Thymus (tissue), 11 donors: ENCODE measurements at regions not wholly inside any gene's neighbourhood (a gene's known extent, or its start where the extent isn't known, plus 50 kb on each side); places are given as distances from the start of the nearest gene placed in this dataset.
A peak's percentile ranks its signal among the peaks of the same experiment; 100 is the strongest.

Experiments
- DNase-seq, 9 donors: peaks; one replicate each; pipeline ENCODE4 v3.0.0-alpha.2; 2013; ENCODE audit warnings: low spot score in 9 of 9, low read depth in 6 of 9, missing footprints in 1 of 9
- H3K27ac ChIP-seq, 2 donors: one replicate each; pipeline ENCODE4 v1.5.1; 2013; ENCODE audit warnings: control low read depth in 1 of 2, low read depth in 1 of 2, low read length in 1 of 2, mild to moderate bottlenecking in 1 of 2, moderate library complexity in 1 of 2
- H3K27me3 ChIP-seq, 2 donors: one replicate each; pipeline ENCODE4 v1.5.1; 2013; ENCODE audit warnings: low read length in 1 of 2; ENCODE audit not compliant: control insufficient read depth in 2 of 2, insufficient read depth in 1 of 2
- H3K36me3 ChIP-seq, 2 donors: one replicate each; pipeline ENCODE4 v1.5.1; 2013; ENCODE audit warnings: low read length in 1 of 2, mild to moderate bottlenecking in 1 of 2, moderate library complexity in 1 of 2; ENCODE audit not compliant: control insufficient read depth in 2 of 2, insufficient read depth in 2 of 2
- H3K4me1 ChIP-seq, 2 donors: one replicate each; pipeline ENCODE4 v1.5.1; 2013; ENCODE audit warnings: low read length in 2 of 2; ENCODE audit not compliant: control insufficient read depth in 2 of 2, insufficient read depth in 2 of 2
- H3K4me3 ChIP-seq, 2 donors: one replicate each; pipeline ENCODE4 v1.5.1; 2013; ENCODE audit warnings: low read length in 2 of 2, control low read depth in 1 of 2, mild to moderate bottlenecking in 1 of 2
- H3K9me3 ChIP-seq, 2 donors: one replicate each; pipeline ENCODE4 v1.5.1; 2013; ENCODE audit warnings: low read length in 1 of 2, mild to moderate bottlenecking in 1 of 2; ENCODE audit not compliant: control insufficient read depth in 2 of 2, insufficient read depth in 1 of 2
- WGBS: extraction: QIAGEN DNeasy Blood & Tissue Kit; methylation state at CpG from one replicate; pipeline ENCODE4 v1.1.7; 2013; 5-methylcytosine and 5-hydroxymethylcytosine counted together
- donor health status: healthy.

- no peaks in the 10 kb centered on the region for H3K9me3 ChIP-seq
- H3K4me1 ChIP-seq, result peaks cover 0 to 18% of the 10 kb centered on the region in 2 donors
- H3K27me3 ChIP-seq, result peaks cover 0 to 31% of the 10 kb centered on the region in 2 donors
- no peaks in the 10 kb centered on the region for H3K36me3 ChIP-seq
- peak overlapping the region; percentile 61 to 68 for H3K4me3 ChIP-seq
- WGBS, result under 1% methylated on average over 53 of the region's 54 CpGs
- no peak overlapping the region for H3K27ac ChIP-seq
- peak in 5 of 9 donors; percentile 4 to 57 (median 18) for DNase-seq
Observed at GRCh38 chr12:24562771-24563431, 386.0 kb downstream of the BCAT1 start.

DNA sequence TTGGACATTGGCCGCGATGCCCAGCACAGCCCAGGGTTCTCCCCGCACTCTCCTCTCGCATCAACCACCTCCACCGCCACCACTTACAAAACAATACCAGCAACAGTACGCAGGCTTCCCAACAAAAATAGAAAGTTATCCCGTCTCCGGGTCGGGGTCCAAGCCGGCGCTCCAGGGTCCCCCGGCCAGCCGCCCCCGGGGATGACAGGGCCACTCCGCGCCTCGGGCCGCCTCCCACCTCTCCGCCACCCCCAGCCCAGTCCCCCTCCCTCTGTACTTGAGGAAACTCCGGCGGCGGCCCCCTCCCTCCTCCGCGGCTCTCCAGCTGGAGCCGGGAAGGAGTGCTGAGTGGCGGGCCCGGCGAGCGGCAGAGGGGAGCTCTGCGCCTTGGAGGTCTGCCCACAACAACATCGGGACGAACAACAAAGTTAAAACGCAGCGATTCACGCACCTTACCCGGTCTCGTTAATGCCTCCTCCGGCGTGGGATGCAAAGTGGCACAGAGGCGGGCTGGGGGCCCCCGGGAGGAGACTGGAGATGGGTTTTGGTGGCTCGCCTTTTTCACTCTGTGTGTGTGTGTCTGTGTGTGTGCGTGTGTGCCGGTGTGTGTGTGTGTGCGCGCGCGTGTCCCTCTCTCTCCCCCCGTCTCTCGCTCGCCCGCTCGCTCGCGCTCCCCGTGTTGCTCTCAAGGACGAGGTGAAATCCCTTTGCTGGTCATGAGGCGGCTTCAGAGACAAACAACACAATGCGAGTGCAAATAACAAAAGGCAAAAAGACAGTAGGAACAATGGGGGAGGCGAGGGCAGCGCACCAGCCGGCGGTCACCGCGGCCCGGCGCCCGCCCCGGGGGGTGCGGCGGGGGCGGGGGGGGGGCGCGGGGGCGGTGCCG lies 386.8 kb downstream of the BCAT1 start:
- no peaks in the 10 kb centered on the region for H3K9me3 ChIP-seq
- H3K4me1 ChIP-seq, result peaks cover 0 to 18% of the 10 kb centered on the region in 2 donors
- H3K4me3 ChIP-seq, result peak overlapping the region; percentile 61 to 68
- under 1% methylated on average over 74 of the region's 76 CpGs for WGBS
- H3K27ac ChIP-seq, result peak overlapping the region in 1 of 2 donors; percentile 2
- peaks cover 0 to 31% of the 10 kb centered on the region in 2 donors for H3K27me3 ChIP-seq
- no peaks in the 10 kb centered on the region for H3K36me3 ChIP-seq
- DNase-seq, result peak in 5 of 9 donors; percentile 33 to 68 (median 39)

DNA sequence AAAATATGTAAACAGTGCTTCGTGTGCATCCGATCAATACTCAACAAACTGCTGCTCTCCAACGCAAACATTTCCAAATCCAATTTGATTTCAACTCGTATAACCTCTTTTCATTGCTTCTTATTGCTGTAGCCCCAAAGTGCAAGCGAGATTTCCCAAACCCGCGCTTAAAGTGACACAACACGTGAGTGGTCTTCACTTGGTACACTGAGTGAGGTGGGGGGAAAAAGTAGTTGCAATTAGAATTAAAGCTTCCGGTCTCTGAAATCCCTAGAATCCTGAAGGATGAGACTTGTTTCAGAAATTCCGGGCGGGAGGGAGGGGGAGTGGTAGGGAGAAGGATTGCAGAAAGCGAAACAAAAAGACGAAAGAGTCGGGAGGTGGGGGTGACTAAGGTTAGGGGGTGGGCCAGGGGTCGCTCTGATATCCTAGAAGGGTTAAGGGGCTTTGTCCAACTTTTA lies 387.5 kb downstream of the BCAT1 start:
- 1% methylated on average over 15 of the region's 15 CpGs for WGBS
- H3K4me3 ChIP-seq, result peak overlapping the region; percentile 61 to 68
- H3K27ac ChIP-seq, result no peak overlapping the region
- no peaks in the 10 kb centered on the region for H3K9me3 ChIP-seq
- H3K4me1 ChIP-seq, result peaks cover 0 to 18% of the 10 kb centered on the region in 2 donors
- peak in 4 of 9 donors; percentile 19 to 54 (median 22) for DNase-seq
- peaks cover 0 to 31% of the 10 kb centered on the region in 2 donors for H3K27me3 ChIP-seq
- no peaks in the 10 kb centered on the region for H3K36me3 ChIP-seq

DNA sequence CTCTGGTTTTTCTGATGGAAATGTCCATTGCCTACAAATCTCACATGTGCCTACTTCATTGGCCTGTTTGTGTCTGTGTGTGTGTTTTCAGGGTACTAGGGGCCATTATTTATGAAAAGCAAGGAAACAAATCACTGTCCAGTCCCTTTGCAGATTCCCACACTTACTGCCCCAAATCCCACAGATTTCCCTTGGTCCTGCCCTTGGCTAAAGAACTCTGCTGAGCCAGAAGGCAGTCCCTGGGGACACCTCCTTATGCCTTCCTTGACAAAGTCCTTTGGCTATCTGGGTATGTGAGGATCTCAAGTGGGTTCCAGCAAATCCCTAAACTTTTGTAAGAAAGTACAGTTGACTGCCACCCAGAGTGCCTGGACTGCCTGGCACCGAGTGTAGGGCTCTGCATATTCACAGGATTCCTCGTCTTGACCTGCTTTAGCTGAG lies 388.1 kb downstream of the BCAT1 start:
- WGBS, result 72% methylated on average over 2 of the region's 2 CpGs
- no peak overlapping the region for H3K27ac ChIP-seq
- peaks cover 0 to 18% of the 10 kb centered on the region in 2 donors for H3K4me1 ChIP-seq
- DNase-seq, result no peak
- peak overlapping the region in 1 of 2 donors; percentile 61 for H3K4me3 ChIP-seq
- H3K36me3 ChIP-seq, result no peaks in the 10 kb centered on the region
- peaks cover 0 to 31% of the 10 kb centered on the region in 2 donors for H3K27me3 ChIP-seq
- no peaks in the 10 kb centered on the region for H3K9me3 ChIP-seq

DNA sequence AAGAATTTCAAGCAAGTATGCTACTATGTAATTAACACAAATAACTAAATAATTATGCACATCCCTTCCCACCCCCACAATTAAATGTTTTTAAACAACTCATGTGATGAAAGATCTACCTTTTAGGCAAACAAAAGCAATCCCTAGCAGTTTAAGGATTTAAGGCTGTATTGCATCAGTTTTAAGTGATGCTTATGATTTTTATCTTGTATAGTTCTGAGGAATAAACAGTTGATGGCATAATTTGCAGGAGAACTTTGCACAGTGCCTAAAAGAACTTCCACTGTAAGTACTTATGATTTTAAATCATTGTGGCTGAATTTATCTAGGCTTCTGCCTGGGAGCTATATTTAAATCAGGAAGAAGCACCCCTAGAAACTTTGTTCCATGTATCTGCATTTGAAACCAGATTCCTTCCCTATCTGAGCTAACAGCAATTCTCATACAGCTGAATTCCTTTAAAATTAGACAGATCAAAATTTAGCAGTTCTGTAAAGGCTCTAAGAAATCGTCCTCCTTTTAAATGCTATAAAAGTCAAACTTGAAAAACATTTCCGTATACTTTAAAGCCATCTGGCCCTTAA lies 388.6 kb downstream of the BCAT1 start:
- peaks cover 0 to 31% of the 10 kb centered on the region in 2 donors for H3K27me3 ChIP-seq
- 68% methylated on average over 2 of the region's 2 CpGs for WGBS
- DNase-seq, result no peak
- H3K4me3 ChIP-seq, result no peak overlapping the region
- no peak overlapping the region for H3K27ac ChIP-seq
- peaks cover 0 to 18% of the 10 kb centered on the region in 2 donors for H3K4me1 ChIP-seq
- no peaks in the 10 kb centered on the region for H3K9me3 ChIP-seq
- H3K36me3 ChIP-seq, result no peaks in the 10 kb centered on the region

DNA sequence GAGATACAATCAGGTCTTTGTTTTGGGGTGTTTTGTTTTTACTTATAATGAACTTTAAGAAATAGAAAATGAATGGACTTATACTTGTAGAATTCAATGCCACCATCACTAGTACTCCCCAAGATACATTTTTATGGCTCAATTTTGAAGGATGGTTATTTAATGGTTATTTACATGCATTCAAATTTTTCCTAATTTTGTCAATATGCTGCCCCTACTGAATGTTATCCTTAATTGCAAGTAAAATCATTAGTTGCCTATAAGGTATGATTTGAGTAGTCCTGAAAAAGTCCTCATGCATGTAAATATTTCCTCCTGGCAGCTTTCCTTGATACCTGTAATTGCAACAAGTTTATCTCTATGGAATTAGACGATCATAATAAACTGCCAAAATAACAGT lies 391.2 kb downstream of the BCAT1 start:
- Histone ChIP-seq H3K36me3 (no peaks in the 10 kb centered on the region), H3K4me1 (peaks cover 0 to 8% of the 10 kb centered on the region in 2 donors), H3K27ac (no peak overlapping the region), H3K27me3 (peaks cover 0 to 15% of the 10 kb centered on the region in 2 donors), H3K9me3 (no peaks in the 10 kb centered on the region), H3K4me3 (no peak overlapping the region)
- 97% methylated on average over 1 of the region's 1 CpG for WGBS
- DNase-seq, result no peak

DNA sequence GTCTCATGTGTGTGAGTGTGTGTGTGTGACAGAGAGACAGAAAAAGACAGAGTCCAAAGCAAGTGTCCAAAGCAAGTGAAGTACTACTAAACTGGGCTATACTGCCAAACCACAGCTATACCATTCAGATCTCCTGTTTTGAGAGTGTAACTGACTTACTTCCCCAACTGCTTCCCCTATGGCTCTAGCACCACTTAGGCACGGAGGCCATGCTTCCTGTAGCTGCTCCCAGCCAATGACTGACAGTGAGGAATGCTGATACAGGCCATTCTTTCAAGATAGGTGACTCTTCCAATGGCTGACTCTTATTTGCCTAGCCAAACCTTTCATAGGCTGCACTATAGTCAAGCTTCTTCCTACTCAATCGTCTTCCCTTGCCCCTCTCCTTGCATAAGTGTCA lies 393.2 kb downstream of the BCAT1 start:
- Histone ChIP-seq H3K36me3 (no peaks in the 10 kb centered on the region), H3K27ac (no peak overlapping the region), H3K4me1 (peaks cover 0 to under 1% of the 10 kb centered on the region in 2 donors), H3K27me3 (peaks cover 0 to under 1% of the 10 kb centered on the region in 2 donors), H3K4me3 (no peak overlapping the region), H3K9me3 (no peaks in the 10 kb centered on the region)
- no peak for DNase-seq
- 61% methylated on average over 2 of the region's 2 CpGs for WGBS

- no peaks in the 10 kb centered on the region for H3K4me1 ChIP-seq
- H3K4me3 ChIP-seq, result no peak overlapping the region
- no peak for DNase-seq
- H3K36me3 ChIP-seq, result no peaks in the 10 kb centered on the region
- WGBS, result 96% methylated on average over 11 of the region's 11 CpGs
- H3K27ac ChIP-seq, result no peak overlapping the region
- H3K9me3 ChIP-seq, result no peaks in the 10 kb centered on the region
- H3K27me3 ChIP-seq, result no peaks in the 10 kb centered on the region
Observed at GRCh38 chr12:24554612-24555295, 394.1 kb downstream of the BCAT1 start.
